NCI-H2196 (cell line): ENCODE measurements at regions not wholly inside any gene's neighbourhood (a gene's known extent, or its start where the extent isn't known, plus 50 kb on each side); places are given as distances from the start of the nearest gene placed in this dataset.
A peak's percentile ranks its signal among the peaks of the same experiment; 100 is the strongest.

Experiments used
- DNase-seq: peaks from one replicate; lab custom pipeline; 2025; ENCODE audit not compliant: unreplicated experiment; lab: John Stamatoyannopoulos, UW

- no peak for DNase-seq
These were observed 125.5 kb upstream of the CDH4 start for GRCh38 chr20:61126369-61127195.

- no peak for DNase-seq
These were observed 124.6 kb upstream of the CDH4 start for GRCh38 chr20:61127311-61128039.

DNA sequence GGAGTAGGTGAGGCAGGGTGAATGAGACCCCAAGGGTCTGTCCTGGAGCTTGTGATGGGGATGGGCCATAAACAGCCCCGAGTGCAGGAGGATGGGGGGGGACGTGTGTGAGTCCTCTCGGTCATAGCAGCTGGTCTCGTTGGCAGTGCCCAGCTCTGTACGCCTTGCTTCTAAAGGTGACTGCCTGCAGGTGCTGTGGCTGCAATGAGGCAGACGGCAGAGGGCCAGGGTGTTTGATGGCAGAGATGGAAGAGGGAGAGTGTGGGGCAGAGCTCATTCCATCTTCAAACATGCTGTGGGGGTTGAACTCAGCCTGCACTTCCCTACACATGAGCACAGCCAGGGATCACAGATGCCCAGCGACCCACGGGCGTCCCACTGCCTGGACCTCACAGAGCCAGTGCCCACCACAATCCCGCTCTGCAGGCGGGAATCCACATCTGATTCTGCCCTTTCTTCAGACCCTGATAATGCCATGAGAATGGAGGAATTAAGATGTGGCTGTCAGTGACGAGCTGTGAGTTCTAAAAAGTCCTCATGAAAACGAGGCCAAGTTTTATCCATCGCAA lies 123.3 kb upstream of the CDH4 start:
- no peak for DNase-seq

DNA sequence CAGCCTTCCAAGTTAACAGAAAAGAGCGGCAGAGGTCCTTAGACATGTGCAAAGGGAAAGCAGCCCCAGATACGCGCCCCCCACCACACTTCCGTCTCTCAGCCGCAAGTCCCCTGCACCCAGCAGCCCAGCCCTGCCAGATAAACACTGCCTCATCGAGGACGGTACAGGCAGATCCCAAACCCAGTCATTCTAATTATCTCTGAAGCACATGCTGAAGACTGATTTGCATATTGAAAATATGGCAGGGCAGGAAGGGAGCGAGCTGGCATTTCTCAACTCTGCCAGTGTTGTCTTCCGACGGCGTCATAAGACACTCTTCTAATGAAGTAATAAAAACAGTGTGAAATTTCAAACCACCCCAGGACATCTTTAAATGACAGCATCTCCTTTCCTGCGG lies 122.8 kb upstream of the CDH4 start:
- DNase-seq, result no peak

- no peak for DNase-seq
These were observed 121.9 kb upstream of the CDH4 start for GRCh38 chr20:61130156-61130555.

DNA sequence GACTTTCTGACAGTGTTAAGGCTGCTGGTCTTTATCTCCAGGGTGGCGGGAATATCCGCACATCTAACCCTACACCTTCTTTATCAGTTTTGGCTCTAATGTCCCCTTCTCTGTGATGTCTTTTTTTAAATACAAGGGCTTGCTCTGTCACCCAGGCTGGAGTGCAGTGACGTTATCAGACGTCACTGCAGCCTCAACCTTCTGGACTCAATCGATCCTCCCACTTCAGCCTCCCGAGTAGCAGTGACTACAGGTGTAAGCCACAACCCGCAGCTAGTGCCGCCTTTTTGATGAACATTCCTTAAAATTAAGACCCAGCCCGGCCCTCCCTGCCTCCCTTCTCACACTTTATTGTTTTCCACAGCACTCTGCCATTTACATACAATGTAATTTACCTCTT lies 120.1 kb upstream of the CDH4 start:
- DNase-seq, result no peak

DNA sequence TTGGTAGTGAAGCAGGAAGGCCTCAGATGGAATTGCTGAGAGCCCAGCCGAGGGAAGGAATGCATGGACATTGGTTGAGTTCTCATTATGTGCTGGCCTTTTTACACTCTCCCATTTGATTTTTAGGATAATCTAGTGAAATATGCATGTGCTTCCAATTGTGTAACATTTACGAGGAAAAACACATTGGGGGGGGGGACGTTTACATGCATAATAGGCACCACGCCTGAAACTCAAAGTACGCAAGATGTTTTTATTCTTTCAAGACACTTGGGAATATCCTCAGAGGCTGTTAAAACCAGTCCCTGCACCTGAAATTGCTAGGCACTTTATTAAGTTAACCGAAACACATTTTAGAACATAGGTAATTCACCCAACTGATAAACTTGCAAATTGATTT lies 118.5 kb upstream of the CDH4 start:
- DNase-seq, result no peak

GRCh38 chr20:61134296-61135030 lies 117.6 kb upstream of the CDH4 start:
- no peak for DNase-seq

- DNase-seq, result no peak
These were observed 116.8 kb upstream of the CDH4 start for GRCh38 chr20:61135266-61135665.

GRCh38 chr20:61135968-61136367 lies 116.1 kb upstream of the CDH4 start:
- no peak for DNase-seq

- no peak for DNase-seq
These were observed 113.5 kb upstream of the CDH4 start for GRCh38 chr20:61138566-61138965.

GRCh38 chr20:61139031-61139430 lies 113.0 kb upstream of the CDH4 start:
- DNase-seq, result no peak

GRCh38 chr20:61140576-61140975 lies 111.5 kb upstream of the CDH4 start:
- no peak for DNase-seq

DNA sequence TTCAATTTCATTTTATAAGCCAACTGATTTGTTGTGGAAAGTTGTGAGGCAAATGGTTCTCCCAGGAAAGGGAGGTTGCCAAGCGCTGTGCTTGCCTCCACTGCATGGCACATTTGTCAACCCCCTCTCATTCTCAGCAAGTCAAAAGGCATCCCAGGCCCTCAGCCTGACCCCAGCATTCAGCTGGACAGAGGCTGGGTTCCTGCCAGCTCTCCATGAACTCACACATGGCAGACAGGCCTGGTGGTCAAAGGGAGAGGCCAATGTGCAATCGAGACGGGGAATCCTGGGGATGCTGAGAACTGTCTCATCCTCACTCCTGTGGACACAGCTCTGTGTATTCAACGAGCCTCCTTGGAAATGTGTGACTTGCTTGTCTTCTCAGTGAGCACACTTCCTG lies 106.0 kb upstream of the CDH4 start:
- DNase-seq, result no peak

GRCh38 chr20:61149636-61150035 lies 102.4 kb upstream of the CDH4 start:
- DNase-seq, result no peak

- no peak for DNase-seq
These were observed 94.8 kb upstream of the CDH4 start for GRCh38 chr20:61157301-61157700.

- DNase-seq, result no peak
These were observed 91.9 kb upstream of the CDH4 start for GRCh38 chr20:61159957-61160686.

- DNase-seq, result peak; percentile 36
These were observed 90.2 kb upstream of the CDH4 start for GRCh38 chr20:61161726-61162390.

GRCh38 chr20:61162451-61162850 lies 89.6 kb upstream of the CDH4 start:
- no peak for DNase-seq

GRCh38 chr20:61163031-61163430 lies 89.0 kb upstream of the CDH4 start:
- no peak for DNase-seq
